GM21786 (cell line): ENCODE measurements at regions not wholly inside any gene's neighbourhood (a gene's known extent, or its start where the extent isn't known, plus 50 kb on each side); places are given as distances from the start of the nearest gene placed in this dataset.

Source experiments
- ATAC-seq: cut with Tn5 transposase; IDR thresholded peaks from one replicate; pipeline ENCODE4 v1.9.1; 2021; ENCODE audit not compliant: unreplicated experiment

- no peak for ATAC-seq
Measured at GRCh38 chr3:40642812-40643211, 118.1 kb downstream of the ZNF621 start.

- ATAC-seq = no peak
Measured at GRCh38 chr3:40645883-40646282, 121.1 kb downstream of the ZNF621 start.

GRCh38 chr3:40649346-40649745 is 124.6 kb downstream of the ZNF621 start:
- ATAC-seq = no peak

GRCh38 chr3:40652072-40652471 is 127.3 kb downstream of the ZNF621 start:
- ATAC-seq = no peak

- no peak for ATAC-seq
Measured at GRCh38 chr3:40653001-40653400, 128.2 kb downstream of the ZNF621 start.

DNA sequence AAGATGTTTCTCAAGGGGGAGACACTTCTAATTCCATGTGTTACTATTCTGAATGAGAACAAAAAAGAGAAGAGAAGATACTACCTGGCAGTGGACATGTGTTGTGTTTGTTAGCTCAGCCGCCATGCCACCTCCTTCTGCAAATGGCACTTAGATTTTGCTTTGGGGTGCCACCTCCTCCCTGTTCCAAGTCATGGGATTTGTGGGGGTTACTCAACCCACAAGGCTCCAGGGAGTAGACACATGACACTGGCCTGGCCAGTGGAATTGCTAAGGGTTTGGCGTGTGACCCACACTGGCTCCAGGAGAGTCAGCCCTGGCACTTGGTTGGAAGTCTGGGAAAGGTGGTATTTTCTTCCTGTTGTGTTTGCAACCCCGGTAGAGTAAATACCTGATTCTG is 129.1 kb downstream of the ZNF621 start:
- no peak for ATAC-seq

DNA sequence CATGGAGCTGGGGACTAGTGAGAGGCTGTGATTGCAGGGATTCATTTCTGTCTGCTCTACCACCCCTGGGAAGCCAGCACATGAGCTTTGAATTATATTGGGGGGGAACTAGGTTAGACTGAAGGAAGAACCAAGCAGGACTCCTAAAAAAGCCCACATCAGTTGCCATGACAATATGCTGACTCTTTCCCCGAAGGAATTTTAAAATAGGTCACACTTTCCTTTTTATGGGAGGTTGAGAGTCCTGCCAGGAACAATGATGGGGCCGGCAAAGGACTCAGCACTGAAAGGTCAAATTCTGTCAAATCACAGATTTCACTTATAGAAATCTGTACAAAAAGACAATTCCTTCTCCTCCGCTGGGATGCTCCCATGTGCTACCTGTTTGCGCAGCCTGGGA is 130.8 kb downstream of the ZNF621 start:
- no peak for ATAC-seq

- no peak for ATAC-seq
Measured at GRCh38 chr3:40657623-40658022, 132.9 kb downstream of the ZNF621 start.

DNA sequence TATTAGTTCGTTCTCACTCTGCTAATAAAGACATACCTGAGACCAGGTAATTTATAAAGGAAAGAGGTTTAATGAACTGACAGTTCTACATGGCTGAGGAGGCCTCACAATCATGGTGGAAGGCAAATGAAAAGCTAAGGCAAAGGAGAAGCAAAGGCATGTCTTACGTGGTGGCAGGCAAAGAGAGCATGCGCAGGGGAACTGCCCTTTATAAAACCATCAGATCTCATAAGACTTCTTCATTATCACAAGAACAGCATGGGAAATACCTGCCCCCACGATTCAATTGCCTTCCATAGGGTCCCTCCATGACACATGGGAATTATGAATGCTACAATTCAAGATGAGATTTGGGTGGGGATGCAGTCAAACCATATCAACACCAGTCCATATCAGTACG is 133.5 kb downstream of the ZNF621 start:
- ATAC-seq = no peak

DNA sequence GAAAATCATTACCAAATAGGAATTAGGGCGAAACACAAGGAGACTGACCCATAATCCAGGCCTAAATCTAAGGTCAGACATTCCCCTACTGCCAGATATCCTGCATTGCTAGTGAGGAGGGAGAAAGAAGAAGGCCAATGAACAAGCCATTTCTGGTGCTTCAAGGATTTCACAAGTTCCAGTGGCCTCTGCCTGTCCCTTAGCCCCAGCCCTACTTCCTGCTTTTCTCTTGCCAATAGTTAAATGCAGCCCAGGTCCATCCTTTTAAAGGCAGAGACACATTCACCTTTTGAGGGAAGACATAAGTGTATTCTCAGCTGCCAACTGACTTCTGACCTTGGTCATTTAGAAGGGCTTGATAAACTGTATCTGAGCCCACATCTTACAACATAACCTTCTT is 135.8 kb downstream of the ZNF621 start:
- ATAC-seq = no peak

GRCh38 chr3:40661284-40661683 is 136.5 kb downstream of the ZNF621 start:
- no peak for ATAC-seq

DNA sequence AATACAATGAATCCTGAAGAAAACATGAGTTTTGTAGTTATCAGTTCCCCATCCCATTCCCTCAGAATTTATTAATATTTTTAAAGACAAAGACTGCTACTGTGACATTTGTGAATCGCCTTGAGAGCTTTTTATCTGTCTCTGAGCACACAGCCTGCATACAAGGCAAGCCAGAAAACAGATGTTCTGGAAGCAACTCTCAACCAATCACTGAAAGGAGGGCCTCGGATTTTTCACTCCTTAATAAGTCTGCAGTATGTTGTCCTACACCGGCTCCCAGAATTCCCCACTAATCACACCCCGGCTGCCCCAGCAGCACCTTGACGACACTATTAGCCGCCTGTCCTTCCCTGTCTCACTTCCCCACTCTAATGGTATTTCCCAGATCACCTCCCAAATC is 138.5 kb downstream of the ZNF621 start:
- ATAC-seq = no peak

GRCh38 chr3:40669176-40669575 is 144.4 kb downstream of the ZNF621 start:
- no peak for ATAC-seq

- no peak for ATAC-seq
Measured at GRCh38 chr3:40672861-40673260, 148.1 kb downstream of the ZNF621 start.

GRCh38 chr3:40677321-40677720 is 152.6 kb downstream of the ZNF621 start:
- ATAC-seq = no peak

- ATAC-seq = no peak
Measured at GRCh38 chr3:40677749-40678148, 153.0 kb downstream of the ZNF621 start.

GRCh38 chr3:40679290-40679689 is 154.5 kb downstream of the ZNF621 start:
- ATAC-seq = no peak

- ATAC-seq = peak; percentile 69
Measured at GRCh38 chr3:40680685-40681657, 156.2 kb downstream of the ZNF621 start.

GRCh38 chr3:40681658-40682055 is 156.9 kb downstream of the ZNF621 start:
- no peak for ATAC-seq

DNA sequence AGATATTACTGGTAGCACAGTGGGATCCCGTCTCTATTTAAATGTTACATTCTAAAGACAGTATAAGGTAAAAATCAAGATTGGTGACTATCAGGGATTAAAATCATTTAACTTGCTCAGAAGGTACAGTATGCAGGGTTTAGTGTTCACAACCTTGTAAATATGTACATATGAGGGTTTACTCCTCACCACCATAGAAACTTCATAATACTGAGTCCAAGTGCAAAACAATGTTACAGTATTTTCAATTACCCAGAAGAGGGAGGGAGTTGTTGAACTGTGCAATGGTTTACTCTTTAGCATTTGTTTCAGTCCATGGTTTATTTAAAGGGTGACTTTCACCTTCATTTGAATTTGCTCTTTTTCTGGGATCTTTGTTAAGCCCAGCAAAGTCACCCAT is 165.1 kb downstream of the ZNF621 start:
- no peak for ATAC-seq

- no peak for ATAC-seq
Measured at GRCh38 chr3:40690749-40691451, 166.1 kb downstream of the ZNF621 start.

DNA sequence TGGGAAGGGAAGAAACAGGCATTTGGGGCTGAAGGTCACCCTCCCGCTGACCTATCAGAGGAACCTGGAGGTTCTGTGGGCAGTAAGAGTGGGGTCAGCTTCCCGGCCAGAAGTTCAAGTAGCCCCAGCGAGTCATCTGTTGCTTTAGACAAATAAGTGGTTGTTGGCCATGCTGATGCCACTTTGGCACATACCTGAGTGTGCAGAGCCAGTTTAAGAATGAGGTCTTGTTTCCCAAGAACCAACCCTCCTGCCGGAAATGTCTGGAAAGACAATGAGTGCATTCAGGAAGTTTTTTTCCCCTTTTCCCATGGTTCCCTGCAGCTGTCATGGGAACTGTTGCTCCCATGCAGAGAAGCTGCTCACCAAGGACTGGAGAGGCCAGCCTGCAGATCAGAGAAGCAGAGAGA is 166.7 kb downstream of the ZNF621 start:
- ATAC-seq = no peak
